GM12878 (cell line): ENCODE measurements at regions not wholly inside any gene's neighbourhood (a gene's known extent, or its start where the extent isn't known, plus 50 kb on each side); places are given as distances from the start of the nearest gene placed in this dataset.

Experiments
- CHD4 ChIP-seq: fragments of 200-600 bp; sonication (generic); IDR thresholded peaks from 2 replicates; pipeline ENCODE4 v1.6.1; 2016; ENCODE audit warnings: mild to moderate bottlenecking
- NFIC ChIP-seq: IDR thresholded peaks from 2 replicates; pipeline ENCODE4 v1.6.1; 2012; ENCODE audit warnings: low read depth, mild to moderate bottlenecking, inconsistent platforms, low read length, moderate library complexity
- NRF1 ChIP-seq: conservative IDR thresholded peaks from 2 replicates; pipeline ENCODE4 v1.6.1; 2011; ENCODE audit warnings: mild to moderate bottlenecking, low read depth, low read length, improper control_type of control experiment
- POLR2A ChIP-seq: IDR thresholded peaks from 2 replicates; pipeline ENCODE4 v1.6.1; 2011; ENCODE audit warnings: low read depth, mild to moderate bottlenecking, low read length
- RAD51 ChIP-seq: fragments of 450-650 bp; IDR thresholded peaks from 2 replicates; pipeline ENCODE4 v1.6.1; 2016; ENCODE audit warnings: moderate library complexity, mild to moderate bottlenecking, inconsistent platforms
- SIN3A ChIP-seq: IDR thresholded peaks from 2 replicates; pipeline ENCODE4 v1.6.1; 2012; ENCODE audit warnings: low read depth, low read length, improper control_type of control experiment
- SMC3 ChIP-seq: IDR thresholded peaks from 2 replicates; pipeline ENCODE4 v1.6.1; 2011; ENCODE audit warnings: low read length, improper control_type of control experiment, borderline replicate concordance
- TF ChIP-seq, protein P1 (sequence below): IDR thresholded peaks from 2 replicates; pipeline ENCODE4 v1.6.1; 2011; ENCODE audit warnings: borderline replicate concordance, low read depth, mild to moderate bottlenecking, moderate library complexity, low read length; ENCODE audit not compliant: insufficient read depth, poor library complexity, severe bottlenecking
- TF ChIP-seq, protein P2 (sequence below), 3 experiments: IDR thresholded peaks in 2 of 3; conservative IDR thresholded peaks in 1 of 3; 2 replicates each; pipeline ENCODE4 v1.5.1; 2011; ENCODE audit warnings: low read depth in 3 of 3, low read length in 3 of 3, mild to moderate bottlenecking in 3 of 3, control low read depth in 2 of 3, moderate library complexity in 2 of 3, inconsistent platforms in 1 of 3, mixed read lengths in 1 of 3; ENCODE audit not compliant: control insufficient read depth in 2 of 3, insufficient read depth in 1 of 3; ENCODE audit errors: extremely low read depth in 1 of 3

DNA sequence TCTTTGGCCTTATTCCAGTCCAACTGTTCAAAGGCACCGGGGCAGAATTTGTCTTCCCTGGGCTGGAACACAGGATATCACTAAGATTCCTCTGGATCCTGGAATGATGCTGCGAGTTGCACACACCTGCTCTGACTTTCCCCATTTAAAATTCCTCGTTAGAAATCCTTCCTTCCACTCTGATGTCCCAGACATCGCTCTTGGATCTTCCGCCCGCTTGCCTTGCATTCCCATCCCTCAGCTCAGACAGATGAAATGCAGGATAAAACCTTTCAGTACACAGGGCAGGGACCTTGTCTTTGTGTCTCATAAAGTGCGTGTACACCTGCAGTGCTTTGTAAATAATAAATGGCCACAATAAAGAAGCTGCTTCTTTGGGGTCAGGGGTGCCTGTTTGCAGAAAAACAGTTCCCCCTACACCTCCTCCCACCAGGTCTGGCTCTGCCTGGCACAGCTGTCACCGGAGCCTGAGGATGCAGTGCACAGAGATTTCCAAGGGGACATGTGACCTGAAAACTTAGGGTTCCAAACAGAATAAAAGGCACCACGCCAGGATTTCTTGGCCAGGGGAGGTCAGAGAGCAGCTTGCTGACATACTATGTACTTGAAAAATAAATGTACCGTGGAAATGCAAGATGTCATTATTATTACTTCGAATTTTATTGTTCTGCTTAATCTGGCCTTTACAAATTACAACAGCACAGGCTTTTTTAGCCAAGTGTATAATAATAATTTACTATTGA is 62.9 kb upstream of the SYT6 start:
- no peak for TF ChIP-seq RAD51
- TF ChIP-seq, protein P1, sequence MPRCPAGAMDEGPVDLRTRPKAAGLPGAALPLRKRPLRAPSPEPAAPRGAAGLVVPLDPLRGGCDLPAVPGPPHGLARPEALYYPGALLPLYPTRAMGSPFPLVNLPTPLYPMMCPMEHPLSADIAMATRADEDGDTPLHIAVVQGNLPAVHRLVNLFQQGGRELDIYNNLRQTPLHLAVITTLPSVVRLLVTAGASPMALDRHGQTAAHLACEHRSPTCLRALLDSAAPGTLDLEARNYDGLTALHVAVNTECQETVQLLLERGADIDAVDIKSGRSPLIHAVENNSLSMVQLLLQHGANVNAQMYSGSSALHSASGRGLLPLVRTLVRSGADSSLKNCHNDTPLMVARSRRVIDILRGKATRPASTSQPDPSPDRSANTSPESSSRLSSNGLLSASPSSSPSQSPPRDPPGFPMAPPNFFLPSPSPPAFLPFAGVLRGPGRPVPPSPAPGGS: no peak
- no peak for TF ChIP-seq NFIC
- TF ChIP-seq, protein P2, sequence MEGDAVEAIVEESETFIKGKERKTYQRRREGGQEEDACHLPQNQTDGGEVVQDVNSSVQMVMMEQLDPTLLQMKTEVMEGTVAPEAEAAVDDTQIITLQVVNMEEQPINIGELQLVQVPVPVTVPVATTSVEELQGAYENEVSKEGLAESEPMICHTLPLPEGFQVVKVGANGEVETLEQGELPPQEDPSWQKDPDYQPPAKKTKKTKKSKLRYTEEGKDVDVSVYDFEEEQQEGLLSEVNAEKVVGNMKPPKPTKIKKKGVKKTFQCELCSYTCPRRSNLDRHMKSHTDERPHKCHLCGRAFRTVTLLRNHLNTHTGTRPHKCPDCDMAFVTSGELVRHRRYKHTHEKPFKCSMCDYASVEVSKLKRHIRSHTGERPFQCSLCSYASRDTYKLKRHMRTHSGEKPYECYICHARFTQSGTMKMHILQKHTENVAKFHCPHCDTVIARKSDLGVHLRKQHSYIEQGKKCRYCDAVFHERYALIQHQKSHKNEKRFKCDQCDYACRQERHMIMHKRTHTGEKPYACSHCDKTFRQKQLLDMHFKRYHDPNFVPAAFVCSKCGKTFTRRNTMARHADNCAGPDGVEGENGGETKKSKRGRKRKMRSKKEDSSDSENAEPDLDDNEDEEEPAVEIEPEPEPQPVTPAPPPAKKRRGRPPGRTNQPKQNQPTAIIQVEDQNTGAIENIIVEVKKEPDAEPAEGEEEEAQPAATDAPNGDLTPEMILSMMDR (IDR thresholded peaks at IDR 0.05 in 2 of 3, conservative IDR thresholded peaks at IDR 0.05 in 1 of 3; ENCODE audit: control insufficient read depth in 2 of 3, extremely low read depth in 1 of 3, insufficient read depth in 1 of 3, low read depth in 3 of 3, low read length in 3 of 3): no peak
- no peak for TF ChIP-seq SMC3
- TF ChIP-seq NRF1: no peak
- TF ChIP-seq POLR2A: no peak
- no peak for TF ChIP-seq SIN3A
- no peak for TF ChIP-seq CHD4
